Prostate gland (tissue), 2 donors: ENCODE measurements at regions not wholly inside any gene's neighbourhood (a gene's known extent, or its start where the extent isn't known, plus 50 kb on each side); places are given as distances from the start of the nearest gene placed in this dataset.

Experiments
- DNase-seq: peaks from one replicate; pipeline ENCODE4 v3.0.0-alpha.2; 2019; ENCODE audit warnings: low spot score
- H3K27ac ChIP-seq, 2 donors: fragments of 200-600 bp; sonication (generic); 2 replicates each; pipeline ENCODE4 v1.5.1; 2017 to 2019
- H3K27me3 ChIP-seq: fragments of 200-600 bp; sonication (generic); replicated peaks from 2 replicates; pipeline ENCODE4 v1.5.1; 2019; ENCODE audit not compliant: insufficient read depth
- H3K36me3 ChIP-seq, 2 donors: fragments of 200-600 bp; sonication (generic); 1 replicate in 1 of 2; 2 replicates in 1 of 2; pipeline versions ENCODE4 v1.5.1 to v1.8.1; 2017 to 2019
- H3K4me1 ChIP-seq: fragments of 200-600 bp; sonication (generic); replicated peaks from 2 replicates; pipeline ENCODE4 v1.5.1; 2019
- H3K4me3 ChIP-seq, 2 donors: fragments of 200-600 bp; sonication (generic); 2 replicates each; pipeline ENCODE4 v1.5.1; 2017 to 2019
- H3K9me3 ChIP-seq: fragments of 200-600 bp; sonication (generic); 2 replicates; pipeline ENCODE4 v1.5.1; 2017
- POLR2A ChIP-seq: fragments of 450-650 bp; IDR thresholded peaks from one replicate; pipeline ENCODE4 v1.6.1; 2016; ENCODE audit warnings: antibody characterized with exemption, mild to moderate bottlenecking
- POLR2AphosphoS5 ChIP-seq: sonication (generic); formaldehyde crosslinking; IDR thresholded peaks from one replicate; pipeline ENCODE4 v1.6.1; 2017; ENCODE audit warnings: antibody characterized with exemption
- WGBS: methylation state at CpG from one replicate; pipeline ENCODE4 v1.1.5; 2018; 5-methylcytosine and 5-hydroxymethylcytosine counted together
- intact Hi-C: fragments of 100-400 bp; cut with DNase I; formaldehyde crosslinking; loops from one replicate; pipeline ENCODE4 v1.14.2; 2022
- TF ChIP-seq, protein P1 (sequence below), 4 experiments: fragments of 200-600 bp in 2 of 4; fragments of 450-650 bp in 2 of 4; sonication (generic) in 2 of 4; IDR thresholded peaks; 1 replicate in 3 of 4; 2 replicates in 1 of 4; pipeline ENCODE4 v1.5.1; 2016 to 2019; ENCODE audit warnings: antibody characterized with exemption in 4 of 4, mild to moderate bottlenecking in 2 of 4, moderate library complexity in 2 of 4

DNA sequence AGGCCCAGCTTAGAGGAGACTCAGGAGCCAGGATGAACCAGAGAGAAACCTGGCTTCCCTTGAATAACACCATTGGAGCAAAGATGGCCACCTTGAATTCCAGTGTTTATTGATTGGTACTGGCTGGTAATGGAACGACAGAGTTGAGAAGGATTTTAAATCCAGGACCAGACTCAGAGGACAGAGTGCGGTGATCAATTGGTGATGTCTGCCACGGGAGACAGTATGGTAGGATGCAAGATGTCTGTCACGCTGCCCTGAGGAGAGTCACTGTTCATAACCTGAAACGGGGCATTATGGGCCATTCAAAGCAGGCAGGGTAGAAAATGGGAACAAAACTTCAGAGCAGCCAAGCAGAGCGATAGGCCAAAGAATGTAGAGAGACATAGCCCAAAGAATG is 55.4 kb upstream of the ISX start:
- no peak for DNase-seq
- H3K9me3 ChIP-seq = no peaks in the 10 kb centered on the region
- 93% methylated on average over 6 of the region's 6 CpGs for WGBS
- no peaks in the 10 kb centered on the region for H3K36me3 ChIP-seq
- H3K27ac ChIP-seq = no peak overlapping the region
- intact Hi-C loops = no loop called here
- TF ChIP-seq, protein P1, sequence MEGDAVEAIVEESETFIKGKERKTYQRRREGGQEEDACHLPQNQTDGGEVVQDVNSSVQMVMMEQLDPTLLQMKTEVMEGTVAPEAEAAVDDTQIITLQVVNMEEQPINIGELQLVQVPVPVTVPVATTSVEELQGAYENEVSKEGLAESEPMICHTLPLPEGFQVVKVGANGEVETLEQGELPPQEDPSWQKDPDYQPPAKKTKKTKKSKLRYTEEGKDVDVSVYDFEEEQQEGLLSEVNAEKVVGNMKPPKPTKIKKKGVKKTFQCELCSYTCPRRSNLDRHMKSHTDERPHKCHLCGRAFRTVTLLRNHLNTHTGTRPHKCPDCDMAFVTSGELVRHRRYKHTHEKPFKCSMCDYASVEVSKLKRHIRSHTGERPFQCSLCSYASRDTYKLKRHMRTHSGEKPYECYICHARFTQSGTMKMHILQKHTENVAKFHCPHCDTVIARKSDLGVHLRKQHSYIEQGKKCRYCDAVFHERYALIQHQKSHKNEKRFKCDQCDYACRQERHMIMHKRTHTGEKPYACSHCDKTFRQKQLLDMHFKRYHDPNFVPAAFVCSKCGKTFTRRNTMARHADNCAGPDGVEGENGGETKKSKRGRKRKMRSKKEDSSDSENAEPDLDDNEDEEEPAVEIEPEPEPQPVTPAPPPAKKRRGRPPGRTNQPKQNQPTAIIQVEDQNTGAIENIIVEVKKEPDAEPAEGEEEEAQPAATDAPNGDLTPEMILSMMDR (IDR thresholded peaks at IDR 0.05) = no peak
- TF ChIP-seq POLR2A = no peak
- no peak for TF ChIP-seq POLR2AphosphoS5
- H3K4me3 ChIP-seq = no peak overlapping the region
- H3K27me3 ChIP-seq = no peaks in the 10 kb centered on the region
- no peaks in the 10 kb centered on the region for H3K4me1 ChIP-seq

DNA sequence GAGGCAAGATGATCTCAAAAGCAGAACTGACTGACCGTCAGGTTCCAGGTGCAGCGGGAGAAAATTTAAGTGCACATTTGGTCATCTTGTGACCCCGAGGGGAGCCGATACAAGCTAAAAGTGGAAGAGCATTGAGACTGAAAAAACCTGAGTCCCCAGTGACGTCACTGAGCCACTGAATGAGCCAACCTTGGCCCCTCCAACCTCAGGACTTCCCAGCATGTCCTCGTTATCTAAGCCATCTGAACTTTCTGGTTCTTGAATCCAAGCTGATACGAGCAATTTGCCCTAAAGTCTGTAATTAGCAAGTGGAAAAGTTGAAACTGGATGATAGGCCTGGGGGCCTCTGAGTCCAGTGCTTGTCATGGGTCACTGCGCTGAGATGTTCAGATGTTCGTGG is 51.1 kb upstream of the ISX start:
- WGBS = 87% methylated on average over 9 of the region's 9 CpGs
- no peak for TF ChIP-seq POLR2A
- TF ChIP-seq POLR2AphosphoS5 = no peak
- TF ChIP-seq, protein P1 (IDR thresholded peaks at IDR 0.05) = no peak

More for the DNA sequence above, 51.1 kb upstream of the ISX start:
- no peaks in the 10 kb centered on the region for H3K36me3 ChIP-seq
- intact Hi-C loops = no loop called here
- no peak overlapping the region for H3K27ac ChIP-seq
- no peaks in the 10 kb centered on the region for H3K4me1 ChIP-seq
- DNase-seq = no peak
- no peaks in the 10 kb centered on the region for H3K9me3 ChIP-seq
- no peaks in the 10 kb centered on the region for H3K27me3 ChIP-seq
- no peak overlapping the region for H3K4me3 ChIP-seq
